ENCODE measurements at regions not wholly inside any gene's neighbourhood (a gene's known extent, or its start where the extent isn't known, plus 50 kb on each side); places are given as distances from the start of the nearest gene placed in this dataset.

DNA sequence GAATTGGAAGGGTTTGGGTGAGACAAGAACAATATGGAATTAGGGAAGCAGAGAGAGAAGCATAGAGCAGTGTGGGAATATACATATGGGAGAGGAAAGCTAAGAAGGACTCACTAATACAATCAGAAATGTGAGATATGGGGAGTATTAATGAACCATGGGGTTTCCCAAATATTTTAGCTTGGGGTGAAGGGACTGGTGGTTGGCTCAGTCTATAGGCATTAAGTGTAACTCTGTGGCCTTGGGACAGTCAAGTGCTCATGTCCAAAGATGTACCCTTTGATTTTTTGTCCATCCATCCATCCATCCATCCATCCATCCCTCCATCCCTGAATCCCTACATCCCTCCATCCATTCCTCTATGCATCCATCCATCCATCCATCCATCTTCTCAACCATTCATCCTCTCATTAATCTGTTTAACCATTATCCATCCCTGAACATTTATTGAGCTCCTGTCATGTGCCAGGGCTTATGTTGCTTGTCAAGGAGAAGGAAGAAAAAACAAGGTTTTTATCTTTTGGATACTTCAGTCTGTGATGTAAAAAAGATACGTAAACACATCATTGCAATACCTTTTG lies 263.4 kb upstream of the CHD6 start:
- no peak for DNase-seq (ENCODE audit: low spot score)

- no peak for DNase-seq (ENCODE audit: low spot score)
Observed at GRCh38 chr20:41879123-41879522, 260.9 kb upstream of the CHD6 start.

GRCh38 chr20:41877911-41878310 lies 259.7 kb upstream of the CHD6 start:
- no peak for DNase-seq (ENCODE audit: low spot score)

DNA sequence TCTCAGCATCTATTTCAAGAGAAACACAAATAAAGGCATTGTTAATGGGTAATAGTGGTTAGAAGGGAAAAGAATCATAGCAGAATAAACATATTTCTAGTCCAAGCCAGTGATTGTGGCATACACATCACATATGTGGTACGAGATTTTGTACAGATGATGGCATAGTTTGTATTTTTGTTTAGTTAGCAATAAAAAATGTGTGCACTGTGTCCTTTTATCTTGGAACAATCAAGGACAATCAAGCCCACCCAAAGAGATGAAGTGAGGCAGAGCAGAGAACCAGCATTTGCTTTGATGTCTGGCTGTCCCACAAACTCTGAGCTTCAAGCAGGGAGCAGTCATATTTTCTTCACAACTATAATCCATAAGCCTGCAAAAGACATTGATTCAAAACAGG lies 256.5 kb upstream of the CHD6 start:
- DNase-seq (ENCODE audit: low spot score) = no peak

DNA sequence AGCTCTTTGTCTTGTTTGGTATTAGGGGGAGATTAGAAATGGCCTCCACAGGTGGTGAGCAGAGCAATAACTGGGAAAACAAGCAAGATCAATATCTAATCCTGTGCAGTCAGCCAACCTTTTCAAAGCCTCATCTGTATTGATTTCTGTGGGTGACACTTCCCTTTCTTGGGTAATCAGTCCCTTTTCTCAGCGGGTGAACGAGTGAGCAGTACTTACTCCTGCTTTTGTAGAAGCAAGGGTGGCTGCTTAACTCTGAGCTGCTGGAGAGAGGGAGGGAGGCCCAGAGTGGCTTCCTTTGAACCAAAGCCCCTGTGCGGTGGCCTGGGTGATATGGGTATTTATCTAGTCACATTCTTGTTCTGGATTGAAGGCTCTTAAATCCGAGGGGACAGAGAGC lies 254.8 kb upstream of the CHD6 start:
- DNase-seq (ENCODE audit: low spot score) = no peak

DNA sequence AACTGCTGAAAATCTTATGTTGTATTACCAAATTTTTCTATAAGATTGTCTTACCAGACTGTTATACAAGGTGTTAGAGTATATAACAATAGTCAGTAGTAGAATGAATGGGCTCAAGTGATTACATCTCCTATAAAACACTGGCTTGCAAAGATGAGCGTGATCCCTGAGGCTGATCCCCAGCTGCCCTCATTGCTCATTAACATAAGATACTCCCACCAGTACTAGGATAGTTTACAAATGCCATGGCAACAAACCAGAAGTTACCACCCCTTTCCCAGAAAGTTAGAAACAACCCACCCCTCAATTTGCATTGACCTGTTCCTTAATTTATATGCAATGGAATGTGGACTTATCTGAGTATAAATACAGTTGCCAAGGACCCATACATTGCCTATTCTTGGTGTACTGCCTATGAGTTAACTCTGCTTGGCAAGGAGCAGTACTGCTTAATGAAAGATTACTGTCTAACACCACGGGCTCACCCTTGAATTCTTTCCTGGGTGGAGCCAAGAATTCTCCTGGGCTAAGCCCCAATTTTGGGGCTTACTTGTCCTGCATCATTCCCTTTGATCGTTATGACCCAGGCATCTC lies 252.8 kb upstream of the CHD6 start:
- no peak for DNase-seq (ENCODE audit: low spot score)

DNA sequence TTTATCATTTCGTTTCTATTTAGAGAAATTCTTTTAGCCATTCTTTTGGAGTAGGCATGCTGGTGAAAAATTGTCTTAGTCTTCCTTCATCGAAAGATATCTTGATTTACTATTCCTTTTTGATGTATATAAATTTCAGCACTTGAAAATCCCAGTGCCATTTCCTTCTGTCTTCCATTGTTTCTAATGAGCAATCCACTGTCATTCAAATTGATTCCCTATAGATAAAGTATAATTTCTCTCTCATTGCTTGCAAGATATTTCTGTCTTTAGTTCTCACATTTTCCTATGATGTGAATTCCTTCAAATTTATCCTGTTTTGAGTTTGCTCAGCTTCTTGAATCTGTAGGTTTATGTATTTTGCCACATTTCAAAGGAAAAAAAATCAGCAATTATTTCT lies 251.1 kb upstream of the CHD6 start:
- DNase-seq (ENCODE audit: low spot score) = no peak

DNA sequence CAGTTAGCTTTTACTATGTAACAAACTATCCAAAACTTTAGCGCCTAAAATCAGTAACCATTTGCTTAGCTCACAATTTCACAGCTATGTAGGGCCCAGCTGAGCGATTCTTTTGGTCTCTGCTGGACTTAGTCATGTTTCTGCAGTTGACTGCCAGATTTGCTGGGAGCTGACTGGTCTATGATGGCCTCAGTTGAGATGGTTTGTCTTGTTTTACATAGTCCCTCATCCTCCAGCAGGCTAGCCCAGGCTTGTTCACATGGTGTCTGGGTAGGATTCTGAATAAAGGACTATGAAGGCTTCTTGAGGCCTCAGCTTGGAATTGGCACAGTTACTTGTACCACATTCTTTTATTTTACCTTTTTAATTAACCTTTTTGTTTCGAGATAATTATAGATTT lies 247.8 kb upstream of the CHD6 start:
- DNase-seq (ENCODE audit: low spot score) = no peak

DNA sequence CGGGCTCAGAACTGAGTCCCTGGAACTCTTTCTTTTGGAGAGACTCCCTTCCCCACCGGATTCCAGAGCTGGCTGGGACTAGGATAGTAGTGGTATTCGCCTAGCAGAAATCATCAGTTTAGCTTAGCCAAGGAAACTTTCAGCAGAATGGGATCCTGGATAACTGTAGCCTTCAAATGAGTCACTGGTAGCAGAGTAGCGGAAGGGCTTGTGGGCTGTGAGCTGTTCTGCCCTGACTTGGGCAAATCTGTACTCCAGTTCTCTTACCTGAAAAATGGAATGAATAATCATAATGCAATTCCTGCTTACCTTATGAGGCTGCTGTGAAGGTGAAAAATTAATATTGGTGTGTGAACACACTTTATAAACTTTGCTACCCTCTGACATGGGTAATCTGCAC lies 244.3 kb upstream of the CHD6 start:
- DNase-seq (ENCODE audit: low spot score) = no peak

DNA sequence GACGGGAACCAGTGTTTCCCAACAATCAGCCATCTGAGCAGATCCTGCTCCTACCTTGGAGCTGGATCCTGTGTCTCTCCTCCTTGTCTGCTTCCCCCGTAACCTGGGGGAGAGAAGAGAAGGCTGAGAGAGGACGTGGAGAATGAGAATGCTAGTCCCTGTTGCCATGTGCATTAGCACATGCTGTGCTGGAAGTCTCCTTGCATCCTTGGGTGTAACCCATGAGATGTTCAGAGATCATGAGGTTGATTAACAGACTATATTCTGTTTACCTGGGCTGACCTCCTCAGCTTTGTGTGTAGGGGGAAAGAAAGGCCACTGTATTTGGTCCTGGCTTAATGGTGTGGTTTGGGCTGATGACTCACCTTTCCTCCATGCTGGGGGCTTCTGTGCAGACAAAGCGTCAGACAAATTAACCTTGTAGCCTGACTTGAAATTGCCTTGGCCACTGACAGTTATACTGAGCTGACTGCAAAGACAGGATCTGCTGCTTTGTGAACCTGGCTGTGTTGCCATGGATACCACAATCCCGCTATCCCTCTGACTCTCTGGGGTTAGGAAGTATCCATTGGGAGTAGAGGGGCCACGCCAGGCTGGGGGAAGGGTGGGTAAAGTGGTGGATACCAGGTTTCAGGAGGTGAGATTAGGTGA lies 243.7 kb upstream of the CHD6 start:
- DNase-seq (ENCODE audit: low spot score) = no peak

- DNase-seq (ENCODE audit: low spot score) = peak; percentile 63
Observed at GRCh38 chr20:41854765-41855164, 236.6 kb upstream of the CHD6 start.

DNA sequence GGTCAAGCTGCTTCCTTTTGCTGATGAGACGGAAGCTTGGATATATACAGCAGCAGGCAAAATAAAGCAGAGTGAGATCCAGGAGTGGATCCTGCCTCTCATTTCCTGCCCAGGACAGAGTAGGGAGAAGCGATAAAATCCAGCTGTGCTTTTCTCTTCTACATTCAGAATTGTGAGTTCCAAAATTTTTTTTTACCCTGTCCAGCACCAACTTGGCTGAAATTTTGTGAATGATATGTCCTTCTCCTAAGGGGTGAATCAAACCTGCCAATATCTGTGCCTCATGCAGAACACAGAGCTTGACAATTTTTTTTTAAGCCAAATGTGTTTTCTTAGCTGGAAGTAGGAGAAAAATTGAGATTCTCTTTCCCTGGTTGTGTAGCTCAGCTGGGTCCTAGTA lies 235.6 kb upstream of the CHD6 start:
- no peak for DNase-seq (ENCODE audit: low spot score)

GRCh38 chr20:41848180-41848579 lies 230.0 kb upstream of the CHD6 start:
- peak; percentile 15 for DNase-seq (ENCODE audit: low spot score)

DNA sequence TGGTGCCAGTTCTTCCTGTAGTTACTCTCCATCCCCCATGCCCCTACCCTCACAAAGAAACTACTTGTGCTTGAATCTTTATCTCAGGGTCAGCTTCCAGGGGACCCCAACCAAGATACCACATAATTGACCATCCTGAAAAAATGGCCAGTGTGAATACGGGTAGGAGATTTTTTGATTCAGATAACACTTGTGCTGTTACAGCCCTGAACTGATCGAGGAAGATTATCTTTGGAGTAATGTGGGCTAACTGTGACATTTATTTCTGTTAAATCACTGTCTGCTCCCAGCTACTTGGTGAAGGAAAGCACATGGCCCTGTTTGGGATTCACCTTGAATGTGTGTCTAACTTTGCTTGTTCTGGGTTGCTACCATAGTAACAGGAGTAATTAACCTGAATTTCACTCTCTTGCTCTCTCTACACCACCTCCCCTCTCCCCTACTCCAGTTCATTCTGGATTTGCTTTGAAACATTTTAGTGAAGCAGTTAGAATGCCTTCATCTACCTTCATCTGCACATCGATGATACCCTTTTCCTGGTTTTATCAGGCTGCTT lies 219.6 kb upstream of the CHD6 start:
- no peak for DNase-seq (ENCODE audit: low spot score)

GRCh38 chr20:41833739-41834138 lies 215.6 kb upstream of the CHD6 start:
- no peak for DNase-seq (ENCODE audit: low spot score)

DNA sequence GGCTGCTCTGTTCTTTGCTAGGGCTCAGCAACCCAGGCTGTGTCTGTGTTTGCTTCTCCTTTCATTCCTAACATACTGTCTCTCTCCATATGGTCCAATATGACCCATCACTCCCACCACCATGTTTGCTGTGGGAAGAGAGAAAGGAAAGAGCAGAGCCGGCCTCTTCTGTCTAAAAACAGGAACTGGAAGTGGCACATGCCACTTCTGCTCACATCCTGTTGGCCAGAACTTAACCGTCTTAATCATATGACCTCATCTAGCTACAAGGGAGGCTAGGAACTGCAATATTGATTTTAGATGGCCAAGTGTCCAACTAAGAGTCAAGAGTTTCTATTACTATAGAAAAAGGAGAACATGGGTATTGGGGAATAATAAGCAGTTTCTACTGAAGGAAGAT lies 212.5 kb upstream of the CHD6 start:
- DNase-seq (ENCODE audit: low spot score) = no peak

DNA sequence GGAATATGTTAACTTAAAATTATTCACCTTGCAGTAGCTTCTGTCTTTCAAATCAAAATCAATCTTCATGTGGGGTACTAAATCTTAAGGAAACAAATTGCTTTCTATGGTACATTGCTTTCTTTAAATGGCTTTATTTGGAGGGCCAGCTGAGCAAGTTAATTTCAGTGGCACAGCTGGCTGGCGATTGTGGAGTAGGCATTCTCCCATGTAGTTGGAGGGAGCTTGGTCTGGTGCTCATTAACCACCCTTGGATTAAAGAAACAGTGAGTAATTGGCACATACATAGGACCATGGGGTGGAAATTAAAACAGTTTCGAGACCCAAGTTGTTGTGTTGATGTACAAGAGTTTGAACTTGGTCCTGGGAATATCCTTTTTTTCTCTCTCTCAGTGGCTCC lies 201.3 kb upstream of the CHD6 start:
- no peak for DNase-seq (ENCODE audit: low spot score)

- no peak for DNase-seq (ENCODE audit: low spot score)
Observed at GRCh38 chr20:41818991-41819390, 200.8 kb upstream of the CHD6 start.

GRCh38 chr20:41818369-41818768 lies 200.2 kb upstream of the CHD6 start:
- DNase-seq (ENCODE audit: low spot score) = no peak

DNA sequence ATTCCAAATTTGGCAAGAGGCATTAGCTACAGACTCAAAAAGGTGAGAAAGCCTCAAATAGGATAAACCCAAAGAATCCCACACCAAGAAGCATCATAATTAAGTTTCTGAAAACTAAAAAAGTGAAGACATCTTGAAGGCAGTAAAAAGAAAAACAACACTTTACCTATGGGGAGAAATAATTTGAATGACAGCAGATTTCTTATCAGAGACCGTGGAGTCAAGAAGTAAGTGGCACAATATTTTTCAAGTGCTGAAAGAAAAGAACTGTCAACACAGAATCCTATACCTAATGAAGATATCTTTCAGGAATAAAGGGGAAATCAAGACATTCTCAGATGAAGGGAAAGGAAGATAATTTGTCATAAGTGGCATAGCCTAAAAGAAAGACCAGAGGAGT lies 193.3 kb upstream of the CHD6 start:
- no peak for DNase-seq (ENCODE audit: low spot score)

GRCh38 chr20:41800040-41800439 lies 181.9 kb upstream of the CHD6 start:
- peak; percentile 18 for DNase-seq (ENCODE audit: low spot score)

DNA sequence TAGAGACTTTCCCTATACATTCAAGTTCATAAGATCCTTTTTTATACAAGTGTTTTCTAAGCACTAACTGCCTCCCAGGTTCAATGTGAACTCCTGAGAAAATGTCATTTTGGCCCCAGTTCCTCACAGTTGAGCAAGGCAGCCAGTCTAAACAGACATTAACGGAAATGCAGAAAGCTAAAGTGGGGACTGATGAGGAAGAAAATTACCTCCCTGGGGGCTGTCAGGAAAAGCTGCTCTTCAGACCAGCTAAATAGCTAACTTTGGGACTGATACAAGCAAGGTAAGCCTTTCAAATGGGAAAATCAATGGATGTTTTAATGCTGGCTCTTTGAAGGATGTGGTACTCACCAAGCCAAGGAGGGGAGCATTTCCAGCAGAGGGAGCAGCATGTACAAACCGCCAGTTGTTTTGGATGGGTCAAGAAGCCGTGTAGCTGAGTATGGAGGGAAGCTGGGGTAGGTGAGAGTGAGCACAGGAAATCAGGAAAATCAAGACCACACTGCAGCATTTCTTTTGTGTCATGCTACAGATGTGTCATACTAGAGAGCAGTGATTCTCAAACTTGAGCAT lies 180.8 kb upstream of the CHD6 start:
- no peak for DNase-seq (ENCODE audit: low spot score)

DNA sequence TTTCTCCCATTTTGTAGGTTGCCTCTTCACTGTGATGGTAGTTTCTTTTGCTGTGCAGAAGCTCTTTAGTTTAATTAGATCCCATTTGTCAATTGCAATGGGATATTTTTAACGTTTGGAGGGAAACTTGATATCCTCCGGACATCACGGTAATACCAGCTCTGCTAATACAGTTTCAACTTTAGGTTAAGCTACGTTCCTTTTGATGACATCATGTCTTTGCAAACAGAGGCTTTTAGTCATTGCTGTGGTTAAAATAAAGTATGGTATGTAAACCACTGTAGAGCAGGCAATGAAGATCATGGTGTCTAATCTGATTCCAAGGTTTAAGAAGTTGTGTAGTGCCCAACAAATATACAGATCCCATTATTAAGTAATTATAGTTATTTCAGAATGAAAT lies 168.0 kb upstream of the CHD6 start:
- peak; percentile 59 for DNase-seq (ENCODE audit: low spot score)

All from kidney tubule cell (primary cell).